SK-N-SH treated with all-trans-retinoic acid at 6 μM for 48 hours (cell line): ENCODE measurements at regions not wholly inside any gene's neighbourhood (a gene's known extent, or its start where the extent isn't known, plus 50 kb on each side); places are given as distances from the start of the nearest gene placed in this dataset.

Experiments used
- ATAC-seq: fragments of 200-7000 bp; cut with Tn5 transposase; 3 replicates; pipeline ENCODE4 v1.9.1; 2020; ENCODE audit warnings: mild to moderate bottlenecking, moderate library complexity
- ARNTL ChIP-seq: fragments of 450-650 bp; formaldehyde crosslinking; IDR thresholded peaks from 2 replicates; pipeline ENCODE4 v1.5.0; 2020; ENCODE audit warnings: low read depth, mild to moderate bottlenecking, moderate library complexity, borderline replicate concordance
- BACH2 ChIP-seq: fragments of 250-450 bp; sonication (Bioruptor Pico); IDR thresholded peaks from 2 replicates; pipeline ENCODE4 v1.9.0; 2021; ENCODE audit warnings: mild to moderate bottlenecking, borderline replicate concordance
- CSDC2 ChIP-seq: fragments of 250-450 bp; sonication (Bioruptor Pico); IDR thresholded peaks from 2 replicates; pipeline ENCODE4 v1.5.0; 2020; ENCODE audit warnings: mild to moderate bottlenecking, moderate library complexity
- ISL1 ChIP-seq: fragments of 250-450 bp; sonication (Bioruptor Pico); IDR thresholded peaks from 2 replicates; pipeline ENCODE4 v2.1.2; 2022; ENCODE audit warnings: mild to moderate bottlenecking, moderate library complexity
- OSR1 ChIP-seq: fragments of 250-450 bp; sonication (Bioruptor Pico); IDR thresholded peaks from 2 replicates; pipeline ENCODE4 v1.8.0; 2022; ENCODE audit warnings: moderate library complexity, mild to moderate bottlenecking, inconsistent platforms
- PPARA ChIP-seq: fragments of 250-450 bp; sonication (Bioruptor Pico); IDR thresholded peaks from 2 replicates; pipeline ENCODE4 v1.5.0; 2020; ENCODE audit warnings: mild to moderate bottlenecking, borderline replicate concordance
- RARB ChIP-seq: fragments of 250-450 bp; sonication (Bioruptor Pico); IDR thresholded peaks from 2 replicates; pipeline ENCODE4 v1.8.0; 2021; ENCODE audit warnings: mild to moderate bottlenecking, moderate library complexity
- SNAI2 ChIP-seq: fragments of 250-450 bp; sonication (Bioruptor Pico); IDR thresholded peaks from 2 replicates; pipeline ENCODE4 v1.5.0; 2020; ENCODE audit warnings: mild to moderate bottlenecking, moderate library complexity
- TCF4 ChIP-seq: fragments of 250-450 bp; sonication (Bioruptor Pico); IDR thresholded peaks from 2 replicates; pipeline ENCODE4 v1.8.0; 2021; ENCODE audit warnings: mild to moderate bottlenecking, moderate library complexity, borderline replicate concordance
- ZC3H10 ChIP-seq: fragments of 250-450 bp; sonication (Bioruptor Pico); IDR thresholded peaks from 2 replicates; pipeline ENCODE4 v1.5.1; 2021; ENCODE audit warnings: mild to moderate bottlenecking, moderate library complexity
- ZFP3 ChIP-seq: fragments of 250-450 bp; sonication (Bioruptor Pico); IDR thresholded peaks from 2 replicates; pipeline ENCODE4 v1.5.0; 2020; ENCODE audit warnings: mild to moderate bottlenecking, moderate library complexity
- ZFP30 ChIP-seq: fragments of 450-650 bp; formaldehyde crosslinking; IDR thresholded peaks from 2 replicates; pipeline ENCODE4 v1.5.0; 2022; ENCODE audit warnings: mild to moderate bottlenecking, moderate library complexity
- ZNF565 ChIP-seq: fragments of 450-650 bp; formaldehyde crosslinking; conservative IDR thresholded peaks from 2 replicates; pipeline ENCODE4 v1.5.0; 2020; ENCODE audit warnings: low read depth, mild to moderate bottlenecking, moderate library complexity
- ZNF8 ChIP-seq: fragments of 450-650 bp; formaldehyde crosslinking; IDR thresholded peaks from 2 replicates; pipeline ENCODE4 v1.5.0; 2020; ENCODE audit warnings: mild to moderate bottlenecking, moderate library complexity
- TF ChIP-seq, protein P1 (sequence below): fragments of 250-450 bp; sonication (Bioruptor Pico); IDR thresholded peaks from 2 replicates; pipeline ENCODE4 v1.8.0; 2021; ENCODE audit warnings: low read depth, mild to moderate bottlenecking, moderate library complexity, borderline replicate concordance
- TF ChIP-seq, protein P2 (sequence below): fragments of 250-450 bp; sonication (Bioruptor Pico); IDR thresholded peaks from 2 replicates; pipeline ENCODE4 v1.5.0; 2020; ENCODE audit warnings: mild to moderate bottlenecking, moderate library complexity
- TF ChIP-seq, protein P3 (sequence below): fragments of 250-450 bp; sonication (Bioruptor Pico); IDR thresholded peaks from 2 replicates; pipeline ENCODE4 v1.5.1; 2020; ENCODE audit warnings: low read depth, mild to moderate bottlenecking, moderate library complexity
- TF ChIP-seq, protein P4 (sequence below): fragments of 250-450 bp; sonication (Bioruptor Pico); IDR thresholded peaks from 2 replicates; pipeline ENCODE4 v1.8.0; 2020; ENCODE audit warnings: mild to moderate bottlenecking, moderate library complexity, borderline replicate concordance

DNA sequence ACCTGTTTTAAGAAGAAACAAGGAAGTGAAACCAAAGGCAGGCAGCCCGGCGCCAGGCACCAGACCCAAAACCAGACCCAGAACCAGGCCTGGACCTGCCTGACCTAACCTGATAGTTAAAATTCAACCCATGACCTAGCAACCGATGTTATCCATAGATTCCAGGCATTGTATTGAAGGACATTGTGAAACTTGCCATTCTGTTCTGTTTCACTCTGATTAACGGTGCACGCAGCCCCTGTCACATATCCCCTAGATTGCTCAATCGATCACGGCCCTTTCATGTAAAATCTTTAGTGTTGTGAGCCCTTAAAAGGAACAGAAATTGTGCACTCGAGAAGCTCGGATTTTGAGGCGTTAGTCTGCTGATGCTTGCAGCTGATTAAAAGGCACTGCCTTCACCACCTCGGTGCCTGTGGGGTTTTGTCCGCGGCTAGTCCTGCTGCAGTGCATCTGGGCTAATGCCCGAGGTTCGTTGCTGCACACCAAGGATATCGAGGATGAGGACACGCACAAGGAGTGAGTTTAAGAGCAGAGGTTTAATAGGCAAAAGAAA, 262.5 kb upstream of the TMEM132C start:
- no peak for TF ChIP-seq OSR1 (CRISPR knock-in tag)
- TF ChIP-seq, protein P1, sequence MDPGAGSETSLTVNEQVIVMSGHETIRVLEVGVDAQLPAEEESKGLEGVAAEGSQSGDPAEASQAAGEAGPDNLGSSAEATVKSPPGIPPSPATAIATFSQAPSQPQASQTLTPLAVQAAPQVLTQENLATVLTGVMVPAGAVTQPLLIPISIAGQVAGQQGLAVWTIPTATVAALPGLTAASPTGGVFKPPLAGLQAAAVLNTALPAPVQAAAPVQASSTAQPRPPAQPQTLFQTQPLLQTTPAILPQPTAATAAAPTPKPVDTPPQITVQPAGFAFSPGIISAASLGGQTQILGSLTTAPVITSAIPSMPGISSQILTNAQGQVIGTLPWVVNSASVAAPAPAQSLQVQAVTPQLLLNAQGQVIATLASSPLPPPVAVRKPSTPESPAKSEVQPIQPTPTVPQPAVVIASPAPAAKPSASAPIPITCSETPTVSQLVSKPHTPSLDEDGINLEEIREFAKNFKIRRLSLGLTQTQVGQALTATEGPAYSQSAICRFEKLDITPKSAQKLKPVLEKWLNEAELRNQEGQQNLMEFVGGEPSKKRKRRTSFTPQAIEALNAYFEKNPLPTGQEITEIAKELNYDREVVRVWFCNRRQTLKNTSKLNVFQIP (CRISPR knock-in tag): no peak
- TF ChIP-seq, all 23 proteins: peak for 0
- ATAC-seq: no peak

DNA sequence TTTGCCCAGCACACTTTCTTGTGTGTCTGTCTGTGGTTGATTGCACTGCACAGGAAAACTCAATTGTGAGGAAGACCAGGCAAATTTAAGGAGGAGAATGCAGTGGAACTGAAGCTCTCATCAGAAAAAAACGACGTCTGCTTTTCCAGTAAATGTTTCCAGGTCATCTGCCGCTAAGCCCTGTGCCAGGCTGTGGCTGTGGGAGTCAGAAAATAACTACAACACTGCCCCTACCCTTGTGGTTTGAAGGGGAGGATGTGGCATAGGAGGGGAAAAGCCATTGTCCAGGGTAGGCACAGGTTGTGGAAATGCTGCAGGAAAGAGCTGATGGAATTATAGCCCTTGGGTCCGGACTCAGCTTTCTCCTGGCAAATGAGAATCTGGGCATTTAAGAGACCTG, 259.7 kb upstream of the TMEM132C start:
- no peak for ATAC-seq

DNA sequence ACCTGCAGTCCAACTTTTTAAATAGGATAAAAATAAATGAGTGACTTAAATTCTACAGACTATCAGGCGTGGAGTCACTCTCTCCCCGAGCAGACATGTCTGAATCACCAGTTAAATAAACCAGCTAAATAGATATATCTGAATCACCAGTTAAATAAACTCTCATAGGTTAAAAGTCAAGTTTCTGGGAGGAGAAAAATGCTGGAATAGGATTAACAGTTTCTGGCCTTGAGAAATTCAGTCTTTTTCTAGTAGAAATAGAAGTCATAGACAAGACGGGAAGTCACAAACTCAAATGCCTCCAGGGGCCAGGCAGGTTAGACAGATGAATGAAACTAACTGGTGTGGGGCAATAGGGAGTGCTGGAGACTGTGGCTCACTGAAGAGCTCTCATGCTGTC, 258.6 kb upstream of the TMEM132C start:
- no peak for TF ChIP-seq OSR1 (CRISPR knock-in tag)
- TF ChIP-seq, all 23 proteins: peak for 0
- ATAC-seq: no peak

More for the DNA sequence above, 259.7 kb upstream of the TMEM132C start:
- TF ChIP-seq, protein P2, sequence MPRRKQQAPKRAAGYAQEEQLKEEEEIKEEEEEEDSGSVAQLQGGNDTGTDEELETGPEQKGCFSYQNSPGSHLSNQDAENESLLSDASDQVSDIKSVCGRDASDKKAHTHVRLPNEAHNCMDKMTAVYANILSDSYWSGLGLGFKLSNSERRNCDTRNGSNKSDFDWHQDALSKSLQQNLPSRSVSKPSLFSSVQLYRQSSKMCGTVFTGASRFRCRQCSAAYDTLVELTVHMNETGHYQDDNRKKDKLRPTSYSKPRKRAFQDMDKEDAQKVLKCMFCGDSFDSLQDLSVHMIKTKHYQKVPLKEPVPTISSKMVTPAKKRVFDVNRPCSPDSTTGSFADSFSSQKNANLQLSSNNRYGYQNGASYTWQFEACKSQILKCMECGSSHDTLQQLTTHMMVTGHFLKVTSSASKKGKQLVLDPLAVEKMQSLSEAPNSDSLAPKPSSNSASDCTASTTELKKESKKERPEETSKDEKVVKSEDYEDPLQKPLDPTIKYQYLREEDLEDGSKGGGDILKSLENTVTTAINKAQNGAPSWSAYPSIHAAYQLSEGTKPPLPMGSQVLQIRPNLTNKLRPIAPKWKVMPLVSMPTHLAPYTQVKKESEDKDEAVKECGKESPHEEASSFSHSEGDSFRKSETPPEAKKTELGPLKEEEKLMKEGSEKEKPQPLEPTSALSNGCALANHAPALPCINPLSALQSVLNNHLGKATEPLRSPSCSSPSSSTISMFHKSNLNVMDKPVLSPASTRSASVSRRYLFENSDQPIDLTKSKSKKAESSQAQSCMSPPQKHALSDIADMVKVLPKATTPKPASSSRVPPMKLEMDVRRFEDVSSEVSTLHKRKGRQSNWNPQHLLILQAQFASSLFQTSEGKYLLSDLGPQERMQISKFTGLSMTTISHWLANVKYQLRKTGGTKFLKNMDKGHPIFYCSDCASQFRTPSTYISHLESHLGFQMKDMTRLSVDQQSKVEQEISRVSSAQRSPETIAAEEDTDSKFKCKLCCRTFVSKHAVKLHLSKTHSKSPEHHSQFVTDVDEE: no peak
- TF ChIP-seq TCF4 (no peak), ISL1 (no peak), BACH2 (no peak), RARB (no peak), ZNF8 (CRISPR knock-in tag) (no peak), CSDC2 (no peak), OSR1 (CRISPR knock-in tag) (no peak), PPARA (CRISPR knock-in tag) (no peak), ZC3H10 (no peak)
- TF ChIP-seq, protein P3, sequence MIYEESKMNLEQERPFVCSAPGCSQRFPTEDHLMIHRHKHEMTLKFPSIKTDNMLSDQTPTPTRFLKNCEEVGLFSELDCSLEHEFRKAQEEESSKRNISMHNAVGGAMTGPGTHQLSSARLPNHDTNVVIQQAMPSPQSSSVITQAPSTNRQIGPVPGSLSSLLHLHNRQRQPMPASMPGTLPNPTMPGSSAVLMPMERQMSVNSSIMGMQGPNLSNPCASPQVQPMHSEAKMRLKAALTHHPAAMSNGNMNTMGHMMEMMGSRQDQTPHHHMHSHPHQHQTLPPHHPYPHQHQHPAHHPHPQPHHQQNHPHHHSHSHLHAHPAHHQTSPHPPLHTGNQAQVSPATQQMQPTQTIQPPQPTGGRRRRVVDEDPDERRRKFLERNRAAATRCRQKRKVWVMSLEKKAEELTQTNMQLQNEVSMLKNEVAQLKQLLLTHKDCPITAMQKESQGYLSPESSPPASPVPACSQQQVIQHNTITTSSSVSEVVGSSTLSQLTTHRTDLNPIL (CRISPR knock-in tag): no peak
- TF ChIP-seq, all 23 proteins: peak for 0

DNA sequence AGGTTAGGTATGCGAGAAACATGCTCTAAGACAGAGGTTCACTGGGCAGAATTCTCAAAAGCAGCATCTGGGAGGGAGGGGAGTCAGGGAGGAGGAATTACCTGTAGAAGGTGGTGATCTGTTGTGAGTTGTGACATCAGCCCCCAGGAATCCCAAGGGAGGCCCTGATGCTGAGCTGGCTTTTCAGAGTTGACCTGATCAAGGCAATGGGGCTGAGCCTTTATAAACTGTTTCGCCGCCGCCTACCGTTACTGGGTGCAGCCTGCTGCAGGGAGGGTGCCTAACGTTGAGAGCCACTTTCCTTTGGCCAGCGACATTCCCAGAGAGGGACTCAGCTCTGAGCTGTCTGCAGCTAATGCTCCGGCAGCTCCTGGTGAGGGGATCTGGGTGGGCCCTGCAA, 257.9 kb upstream of the TMEM132C start:
- TF ChIP-seq ZNF565: no peak
- TF ChIP-seq OSR1 (CRISPR knock-in tag): no peak
- TF ChIP-seq ZFP30 (CRISPR knock-in tag): no peak
- TF ChIP-seq, protein P3 (CRISPR knock-in tag): no peak
- TF ChIP-seq, protein P1 (CRISPR knock-in tag): no peak
- TF ChIP-seq PPARA (CRISPR knock-in tag): no peak
- no peak for TF ChIP-seq TCF4
- TF ChIP-seq ZC3H10: no peak
- no peak for TF ChIP-seq SNAI2
- no peak for TF ChIP-seq ARNTL (CRISPR knock-in tag)
- TF ChIP-seq BACH2: no peak
- no peak for TF ChIP-seq ZFP3 (CRISPR knock-in tag)
- no peak for TF ChIP-seq ISL1
- TF ChIP-seq, protein P4, sequence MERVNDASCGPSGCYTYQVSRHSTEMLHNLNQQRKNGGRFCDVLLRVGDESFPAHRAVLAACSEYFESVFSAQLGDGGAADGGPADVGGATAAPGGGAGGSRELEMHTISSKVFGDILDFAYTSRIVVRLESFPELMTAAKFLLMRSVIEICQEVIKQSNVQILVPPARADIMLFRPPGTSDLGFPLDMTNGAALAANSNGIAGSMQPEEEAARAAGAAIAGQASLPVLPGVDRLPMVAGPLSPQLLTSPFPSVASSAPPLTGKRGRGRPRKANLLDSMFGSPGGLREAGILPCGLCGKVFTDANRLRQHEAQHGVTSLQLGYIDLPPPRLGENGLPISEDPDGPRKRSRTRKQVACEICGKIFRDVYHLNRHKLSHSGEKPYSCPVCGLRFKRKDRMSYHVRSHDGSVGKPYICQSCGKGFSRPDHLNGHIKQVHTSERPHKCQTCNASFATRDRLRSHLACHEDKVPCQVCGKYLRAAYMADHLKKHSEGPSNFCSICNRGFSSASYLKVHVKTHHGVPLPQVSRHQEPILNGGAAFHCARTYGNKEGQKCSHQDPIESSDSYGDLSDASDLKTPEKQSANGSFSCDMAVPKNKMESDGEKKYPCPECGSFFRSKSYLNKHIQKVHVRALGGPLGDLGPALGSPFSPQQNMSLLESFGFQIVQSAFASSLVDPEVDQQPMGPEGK (CRISPR knock-in tag): no peak
- no peak for ATAC-seq
